ENCODE measurements at regions not wholly inside any gene's neighbourhood (a gene's known extent, or its start where the extent isn't known, plus 50 kb on each side); places are given as distances from the start of the nearest gene placed in this dataset.
"Not testable (repeated sequence)": the region's sequence is repeated elsewhere in the genome, so short reads cannot be mapped to it uniquely, and the experiment has no call there.

- H3K4me3 ChIP-seq (ENCODE audit: low read depth, low read length); DNase-seq (ENCODE audit: low read depth): not testable (repeated sequence)
Observed at GRCh38 chr14:87240319-87240718, 752.7 kb downstream of the GALC start.

- DNase-seq (ENCODE audit: low read depth), result no peak
- no peak overlapping the region for H3K4me3 ChIP-seq (ENCODE audit: low read depth, low read length)
Observed at GRCh38 chr14:87233806-87234384, 759.1 kb downstream of the GALC start.

DNA sequence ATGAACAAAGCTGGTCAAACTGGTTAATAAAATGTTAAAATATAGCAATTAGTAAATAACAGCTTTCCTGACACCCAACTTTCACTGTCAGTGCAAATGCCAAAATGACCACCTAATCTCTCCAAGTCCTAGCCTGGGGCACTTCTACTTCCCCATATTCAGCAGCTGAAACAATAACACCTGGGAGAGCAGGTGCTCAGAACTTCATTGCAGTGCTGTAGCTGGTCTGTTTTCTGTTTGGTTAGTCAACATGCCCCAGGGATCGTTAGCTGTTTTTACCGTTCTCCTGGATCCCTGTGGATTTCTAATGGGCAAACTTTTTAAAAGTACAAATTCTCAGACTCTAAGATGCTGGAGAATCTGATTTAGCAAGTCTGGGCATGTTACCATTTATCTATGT is 759.7 kb downstream of the GALC start:
- no peak overlapping the region for H3K4me3 ChIP-seq (ENCODE audit: low read depth, low read length)
- no peak for DNase-seq (ENCODE audit: low read depth)

- no peak overlapping the region for H3K4me3 ChIP-seq (ENCODE audit: low read depth, low read length)
- no peak for DNase-seq (ENCODE audit: low read depth)
Observed at GRCh38 chr14:87231336-87232026, 761.5 kb downstream of the GALC start.

- no peak for DNase-seq (ENCODE audit: low read depth)
- no peak overlapping the region for H3K4me3 ChIP-seq (ENCODE audit: low read depth, low read length)
Observed at GRCh38 chr14:87230726-87231125, 762.3 kb downstream of the GALC start.

GRCh38 chr14:87229131-87229530 is 763.9 kb downstream of the GALC start:
- no peak for DNase-seq (ENCODE audit: low read depth)
- H3K4me3 ChIP-seq (ENCODE audit: low read depth, low read length), result no peak overlapping the region

- H3K4me3 ChIP-seq (ENCODE audit: low read depth, low read length), result no peak overlapping the region
- no peak for DNase-seq (ENCODE audit: low read depth)
Observed at GRCh38 chr14:87217023-87217422, 776.0 kb downstream of the GALC start.

DNA sequence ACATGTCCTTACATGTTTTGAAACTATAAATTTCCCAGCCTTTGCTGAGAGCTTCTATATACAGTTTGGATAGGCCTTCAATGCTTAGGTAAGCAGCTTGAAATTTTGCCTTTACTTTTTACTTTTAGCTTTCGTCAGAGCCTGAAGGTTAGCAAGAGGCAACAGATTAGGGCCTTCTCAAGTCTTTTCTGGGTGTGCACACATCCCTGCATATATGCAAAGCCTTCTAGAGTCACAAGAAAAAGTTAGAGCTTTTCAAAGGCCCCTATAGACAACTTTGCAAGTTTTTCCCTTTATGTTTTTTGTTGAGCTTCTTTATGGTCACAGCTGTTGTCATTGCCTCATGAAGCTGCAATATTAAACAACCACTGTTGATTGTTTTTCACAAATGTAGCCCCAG is 778.4 kb downstream of the GALC start:
- H3K4me3 ChIP-seq (ENCODE audit: low read depth, low read length), result no peak overlapping the region
- no peak for DNase-seq (ENCODE audit: low read depth)

- no peak for DNase-seq (ENCODE audit: low read depth)
- no peak overlapping the region for H3K4me3 ChIP-seq (ENCODE audit: low read depth, low read length)
Observed at GRCh38 chr14:87207756-87208155, 785.2 kb downstream of the GALC start.

DNA sequence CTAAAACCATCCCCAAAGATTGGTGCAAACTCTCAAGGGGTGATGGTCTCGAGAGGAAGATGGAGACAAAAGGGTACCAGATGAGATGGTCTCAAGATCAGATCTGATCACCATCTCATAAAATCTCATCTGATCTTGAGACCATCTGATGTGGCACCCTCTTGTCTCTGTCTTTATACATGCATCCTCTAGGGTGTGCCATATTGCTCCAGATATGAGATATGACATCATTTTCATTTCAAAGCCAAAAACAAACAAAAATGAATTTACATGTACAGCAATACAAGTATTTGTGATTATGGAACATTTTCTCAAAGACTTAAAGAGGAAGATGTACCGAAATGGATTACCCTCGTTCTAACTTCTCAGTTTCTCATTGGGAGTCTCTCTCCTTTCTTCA is 787.2 kb downstream of the GALC start:
- DNase-seq (ENCODE audit: low read depth), result no peak
- no peak overlapping the region for H3K4me3 ChIP-seq (ENCODE audit: low read depth, low read length)

DNA sequence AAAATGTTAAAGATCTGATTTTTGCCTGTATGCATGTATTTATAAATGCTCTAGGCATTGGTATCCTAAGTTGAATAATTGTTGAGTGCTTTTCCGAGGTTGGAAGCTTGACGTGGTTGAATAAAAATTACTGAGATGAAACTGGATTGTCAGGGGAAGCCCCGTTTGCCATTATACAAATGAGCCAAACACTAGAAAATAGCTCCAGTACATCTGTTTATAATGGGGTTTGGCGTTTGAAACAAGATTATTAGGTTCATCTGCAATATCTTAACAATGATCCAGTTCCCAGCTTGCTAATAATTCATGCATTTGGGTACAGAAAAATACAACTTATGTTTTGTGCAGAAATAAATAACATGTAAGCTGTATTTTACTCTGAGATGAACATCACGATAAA is 789.6 kb downstream of the GALC start:
- DNase-seq (ENCODE audit: low read depth), result no peak
- no peak overlapping the region for H3K4me3 ChIP-seq (ENCODE audit: low read depth, low read length)

DNA sequence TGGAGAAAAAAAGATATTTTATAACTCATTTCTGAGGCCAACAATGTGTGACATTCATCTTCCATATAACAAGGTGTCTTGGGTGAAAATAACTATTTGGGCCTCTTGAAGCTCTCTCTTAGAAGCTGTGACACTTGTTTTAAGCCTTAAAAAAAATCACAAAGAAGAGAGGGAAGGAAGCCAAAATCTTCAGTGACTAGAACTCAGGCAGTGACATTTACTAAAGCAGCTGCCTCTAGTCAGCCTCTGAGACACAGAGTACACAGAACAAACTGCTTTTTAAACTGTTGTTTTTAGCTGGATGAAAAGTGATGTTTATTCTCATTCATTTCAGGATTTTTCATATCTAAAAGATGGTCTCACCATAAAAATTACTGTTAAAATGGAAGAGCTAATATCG is 793.6 kb downstream of the GALC start:
- no peak overlapping the region for H3K4me3 ChIP-seq (ENCODE audit: low read depth, low read length)
- no peak for DNase-seq (ENCODE audit: low read depth)

- no peak for DNase-seq (ENCODE audit: low read depth)
Observed at GRCh38 chr14:87196436-87196835, 796.5 kb downstream of the GALC start.

DNA sequence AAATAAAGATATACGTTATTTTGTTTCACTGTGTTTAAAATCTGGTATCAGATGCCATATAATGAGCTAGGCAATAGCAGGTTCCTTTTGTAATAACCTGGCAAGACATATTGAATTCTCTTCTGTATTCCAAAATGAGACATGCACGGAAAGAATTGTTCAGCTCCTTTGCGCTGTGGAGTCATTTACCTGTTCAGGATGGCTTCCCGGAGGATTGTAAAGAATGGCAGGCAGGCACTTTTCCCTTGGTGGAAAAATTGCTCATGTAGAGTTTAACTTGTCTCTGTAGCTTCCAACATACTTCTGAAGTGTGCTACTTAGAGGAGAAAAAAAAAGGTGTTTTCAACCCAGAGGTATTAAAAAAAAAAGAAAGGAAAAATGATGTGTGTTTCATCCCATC is 805.2 kb downstream of the GALC start:
- H3K4me3 ChIP-seq (ENCODE audit: low read depth, low read length), result no peak overlapping the region
- no peak for DNase-seq (ENCODE audit: low read depth)

More at GRCh38 chr14:87196436-87196835, 796.5 kb downstream of the GALC start:
- H3K4me3 ChIP-seq (ENCODE audit: low read depth, low read length), result no peak overlapping the region

- no peak overlapping the region for H3K4me3 ChIP-seq (ENCODE audit: low read depth, low read length)
- no peak for DNase-seq (ENCODE audit: low read depth)
Observed at GRCh38 chr14:87186737-87187136, 806.2 kb downstream of the GALC start.

DNA sequence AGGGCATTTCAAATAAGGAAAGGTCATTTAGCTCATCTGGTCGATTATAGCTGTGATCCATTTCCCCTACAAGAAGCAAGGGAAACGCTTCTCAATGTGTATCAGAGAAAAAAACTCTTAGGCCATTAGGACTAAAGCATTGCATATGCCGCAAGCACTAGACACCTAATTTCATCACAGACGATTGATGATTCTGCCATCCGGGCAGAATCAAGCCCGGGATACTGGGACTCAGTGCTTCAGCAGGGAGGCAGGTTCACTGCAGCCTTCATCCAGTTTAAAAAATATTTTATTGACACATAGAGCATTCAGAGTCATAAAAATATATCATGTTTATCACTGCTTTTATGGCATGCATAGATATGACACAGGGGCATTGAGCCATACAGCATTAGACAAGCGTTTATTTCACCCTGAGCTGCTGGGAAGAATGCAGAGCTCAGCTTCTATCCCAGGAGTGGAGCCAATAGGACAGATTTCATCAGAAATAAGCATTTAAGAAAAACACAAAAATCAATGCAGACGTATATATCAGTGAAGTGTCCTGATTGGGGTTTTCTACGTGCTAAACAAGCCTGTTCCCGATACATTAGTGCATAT is 806.9 kb downstream of the GALC start:
- no peak overlapping the region for H3K4me3 ChIP-seq (ENCODE audit: low read depth, low read length)
- DNase-seq (ENCODE audit: low read depth), result no peak

DNA sequence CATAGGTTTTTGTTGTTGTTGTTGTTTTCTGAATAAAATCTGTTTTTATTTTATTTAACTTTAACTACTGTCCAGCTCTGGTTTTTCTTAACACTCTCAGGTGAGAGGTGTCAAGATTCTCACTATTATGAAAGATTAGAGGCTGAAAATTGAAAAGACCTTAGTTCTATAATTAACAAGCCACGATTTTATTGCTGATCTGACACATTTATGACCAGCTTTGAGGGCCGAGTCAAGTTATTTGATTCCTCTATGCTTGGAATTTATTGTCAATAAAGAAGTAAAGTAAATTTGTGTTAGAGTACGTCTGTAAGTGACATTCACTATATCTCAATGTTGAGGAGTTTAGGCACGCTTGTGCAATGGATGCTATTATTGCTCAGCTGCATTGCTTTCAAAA is 808.8 kb downstream of the GALC start:
- no peak for DNase-seq (ENCODE audit: low read depth)
- no peak overlapping the region for H3K4me3 ChIP-seq (ENCODE audit: low read depth, low read length)

- H3K4me3 ChIP-seq (ENCODE audit: low read depth, low read length), result no peak overlapping the region
- DNase-seq (ENCODE audit: low read depth), result no peak
Observed at GRCh38 chr14:87181288-87181687, 811.7 kb downstream of the GALC start.

DNA sequence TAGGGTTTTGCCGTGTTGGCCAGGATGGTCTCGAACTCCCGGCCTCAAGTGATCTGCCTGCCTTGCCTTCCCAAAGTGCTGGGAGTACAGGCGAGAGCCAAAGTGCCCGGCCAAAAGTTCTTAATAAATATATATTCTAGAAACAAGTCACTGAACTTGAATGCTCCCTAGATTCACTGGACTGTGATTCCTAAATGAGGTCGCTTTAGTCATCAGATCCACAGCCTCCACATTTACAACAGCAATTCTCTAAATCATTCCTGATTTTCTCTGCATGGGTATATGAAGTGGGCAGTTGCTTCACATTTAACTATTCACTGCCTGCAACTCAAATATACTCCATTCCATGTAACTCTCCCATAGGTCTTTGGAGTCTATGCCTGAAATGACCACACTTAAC is 813.0 kb downstream of the GALC start:
- DNase-seq (ENCODE audit: low read depth), result no peak
- H3K4me3 ChIP-seq (ENCODE audit: low read depth, low read length), result no peak overlapping the region

DNA sequence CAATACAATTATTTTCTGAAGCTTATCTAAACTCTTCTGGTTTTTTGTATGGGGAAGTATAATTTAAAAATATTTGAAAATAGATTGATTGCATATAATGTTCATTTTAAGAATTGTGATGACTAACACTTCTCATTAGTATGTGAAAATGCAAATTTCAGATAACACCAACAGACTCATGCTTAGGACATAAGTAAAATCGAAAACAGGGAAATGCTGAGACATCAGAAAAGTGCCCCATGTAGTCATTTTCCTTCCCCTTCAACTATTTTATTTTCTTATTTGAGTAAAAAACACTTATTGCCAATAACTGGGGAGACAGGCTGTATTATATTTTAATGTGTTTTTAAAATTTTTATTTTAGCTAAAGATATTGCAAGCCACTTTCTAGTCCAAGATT is 814.7 kb downstream of the GALC start:
- no peak overlapping the region for H3K4me3 ChIP-seq (ENCODE audit: low read depth, low read length)
- no peak for DNase-seq (ENCODE audit: low read depth)

GRCh38 chr14:87175175-87175574 is 817.8 kb downstream of the GALC start:
- no peak for DNase-seq (ENCODE audit: low read depth)
- H3K4me3 ChIP-seq (ENCODE audit: low read depth, low read length), result no peak overlapping the region

Measured in skeletal muscle cell (primary cell).